ENCODE measurements at regions not wholly inside any gene's neighbourhood (a gene's known extent, or its start where the extent isn't known, plus 50 kb on each side); places are given as distances from the start of the nearest gene placed in this dataset.

- H3K27me3 Mint-ChIP-seq (ENCODE audit: low read depth) = no peaks in the 10 kb centered on the region
- H3K36me3 Mint-ChIP-seq (ENCODE audit: low read depth) = no peaks in the 10 kb centered on the region
- H3K4me3 Mint-ChIP-seq = no peak overlapping the region
- no peaks in the 10 kb centered on the region for H3K9me3 Mint-ChIP-seq
- H3K4me1 Mint-ChIP-seq = no peaks in the 10 kb centered on the region
- no peak for TF ChIP-seq CTCF (IDR thresholded peaks at IDR 0.05; ENCODE audit: unreplicated experiment in 3 of 3)
- peak overlapping the region in 1 of 3 experiments; percentile 11 for H3K27ac Mint-ChIP-seq
These were observed 53.5 kb upstream of the SPOPL start for GRCh38 chr2:138447889-138448570.

Data from nephron (organoid).